Trophoblast cell (in vitro differentiated cells and primary cell): ENCODE measurements at regions not wholly inside any gene's neighbourhood (a gene's known extent, or its start where the extent isn't known, plus 50 kb on each side); places are given as distances from the start of the nearest gene placed in this dataset.

Experiments
- DNase-seq, 2 donors: peaks; one replicate each; pipeline ENCODE4 v3.0.0-alpha.2; 2016
- H2AFZ ChIP-seq: 2 replicates; pipeline ENCODE4 v1.6.1; 2013; ENCODE audit warnings: low read length, moderate library complexity, mild to moderate bottlenecking; ENCODE audit not compliant: insufficient read depth, poor library complexity
- H2AK5ac ChIP-seq: 2 replicates; pipeline ENCODE4 v1.6.1; 2013; ENCODE audit warnings: mild to moderate bottlenecking, low read length
- H2BK120ac ChIP-seq: 2 replicates; pipeline ENCODE4 v1.6.1; 2013; ENCODE audit warnings: low read length, mild to moderate bottlenecking, moderate library complexity; ENCODE audit not compliant: insufficient read depth, poor library complexity
- H2BK12ac ChIP-seq: 2 replicates; pipeline ENCODE4 v1.6.1; 2013; ENCODE audit warnings: mild to moderate bottlenecking, low read length, moderate library complexity
- H2BK5ac ChIP-seq: 2 replicates; pipeline ENCODE4 v1.6.1; 2013; ENCODE audit warnings: low read length, low read depth, moderate library complexity, mild to moderate bottlenecking; ENCODE audit not compliant: poor library complexity
- H3K14ac ChIP-seq: 2 replicates; pipeline ENCODE4 v1.6.1; 2013; ENCODE audit warnings: mild to moderate bottlenecking, low read length
- H3K18ac ChIP-seq: 2 replicates; pipeline ENCODE4 v1.6.1; 2013; ENCODE audit warnings: mild to moderate bottlenecking, low read length
- H3K23ac ChIP-seq: 2 replicates; pipeline ENCODE4 v1.6.1; 2013; ENCODE audit warnings: low read length
- H3K27ac ChIP-seq: 2 replicates; pipeline ENCODE4 v1.5.1; 2013; ENCODE audit warnings: low read depth, mild to moderate bottlenecking, inconsistent platforms, low read length, moderate library complexity
- H3K27me3 ChIP-seq: 2 replicates; pipeline ENCODE4 v1.6.1; 2013; ENCODE audit warnings: inconsistent platforms, mild to moderate bottlenecking, low read length, moderate library complexity; ENCODE audit not compliant: insufficient read depth
- H3K36me3 ChIP-seq, 2 experiments: 1 replicate in 1 of 2; 2 replicates in 1 of 2; pipeline ENCODE4 v1.6.1; 2013; ENCODE audit warnings: low read length in 2 of 2, mild to moderate bottlenecking in 2 of 2, moderate library complexity in 1 of 2; ENCODE audit not compliant: insufficient read depth in 2 of 2, control insufficient read depth in 1 of 2
- H3K4ac ChIP-seq: 2 replicates; pipeline ENCODE4 v1.6.1; 2013; ENCODE audit warnings: low read depth, mild to moderate bottlenecking, low read length, moderate library complexity
- H3K4me1 ChIP-seq, 2 experiments: 1 replicate in 1 of 2; 2 replicates in 1 of 2; pipeline ENCODE4 v1.6.1; 2013; ENCODE audit warnings: low read length in 2 of 2, mild to moderate bottlenecking in 2 of 2, moderate library complexity in 1 of 2; ENCODE audit not compliant: insufficient read depth in 2 of 2, control insufficient read depth in 1 of 2
- H3K4me2 ChIP-seq: 2 replicates; pipeline ENCODE4 v1.6.1; 2013; ENCODE audit warnings: inconsistent platforms, mild to moderate bottlenecking, low read length, moderate library complexity
- H3K4me3 ChIP-seq: 2 replicates; pipeline ENCODE4 v1.5.1; 2013; ENCODE audit warnings: mild to moderate bottlenecking, low read depth, low read length, inconsistent platforms
- H3K79me1 ChIP-seq: one replicate; pipeline ENCODE4 v1.6.1; 2013; ENCODE audit warnings: low read length
- H3K79me2 ChIP-seq: 2 replicates; pipeline ENCODE4 v1.6.1; 2013; ENCODE audit warnings: low read length, mild to moderate bottlenecking; ENCODE audit not compliant: control insufficient read depth, insufficient read depth, poor library complexity
- H3K9ac ChIP-seq: 2 replicates; pipeline ENCODE4 v1.6.1; 2013; ENCODE audit warnings: mild to moderate bottlenecking, low read length
- H3K9me3 ChIP-seq: 2 replicates; pipeline ENCODE4 v1.6.1; 2013; ENCODE audit warnings: low read depth, mild to moderate bottlenecking, control low read depth, inconsistent platforms, low read length; ENCODE audit not compliant: insufficient read depth
- H4K12ac ChIP-seq: 2 replicates; pipeline ENCODE4 v1.6.1; 2013; ENCODE audit warnings: low read depth, mild to moderate bottlenecking, low read length, moderate library complexity
- H4K8ac ChIP-seq: 2 replicates; pipeline ENCODE4 v1.6.1; 2013; ENCODE audit warnings: low read depth, mild to moderate bottlenecking, low read length, moderate library complexity
- H4K91ac ChIP-seq: one replicate; pipeline ENCODE4 v1.6.1; 2013; ENCODE audit warnings: low read depth, mild to moderate bottlenecking, low read length, moderate library complexity
- WGBS: extraction: QIAGEN DNeasy Blood & Tissue Kit; methylation state at CpG from one replicate; pipeline ENCODE4 v1.1.7; 2013; ENCODE audit warnings: missing lambda C conversion rate; ENCODE audit not compliant: insufficient read length, insufficient coverage; ENCODE audit errors: extremely low coverage; 5-methylcytosine and 5-hydroxymethylcytosine counted together

DNA sequence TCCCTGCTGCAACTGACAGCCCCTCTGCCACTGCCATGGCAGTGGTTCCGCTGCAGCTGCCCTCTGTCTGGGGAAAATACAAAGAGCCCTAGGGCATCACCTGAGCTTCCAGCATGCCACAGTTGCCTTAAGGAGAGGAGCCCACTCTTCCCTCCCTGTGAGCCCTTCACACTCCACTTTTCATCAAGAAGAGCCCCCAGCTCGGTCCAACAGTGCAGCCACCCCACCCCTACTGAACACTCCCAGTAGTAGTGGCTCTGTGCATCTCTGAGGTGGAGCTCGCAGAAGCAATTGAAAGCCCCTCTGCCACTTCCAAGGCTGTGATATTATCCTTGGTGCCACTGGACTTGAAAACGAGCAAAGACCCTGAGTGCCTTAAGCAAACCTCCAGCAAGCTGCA, 696.8 kb upstream of the COX7C start:
- Histone ChIP-seq H2BK12ac (no peak overlapping the region), H2AK5ac (no peak overlapping the region), H4K8ac (no peak overlapping the region), H3K4me2 (no peak overlapping the region), H3K14ac (no peak overlapping the region), H3K4ac (no peak overlapping the region), H2BK5ac (no peak overlapping the region), H4K12ac (no peak overlapping the region), H3K18ac (no peak overlapping the region), H3K9ac (no peak overlapping the region), H3K36me3 (no peaks in the 10 kb centered on the region), H3K27ac (no peak overlapping the region), H4K91ac (no peak overlapping the region), H3K79me1 (no peaks in the 10 kb centered on the region), H3K4me3 (no peak overlapping the region), H2BK120ac (no peak overlapping the region), H3K79me2 (no peaks in the 10 kb centered on the region), H3K27me3 (no peaks in the 10 kb centered on the region), H3K23ac (no peak overlapping the region), H2AFZ (no peak overlapping the region), H3K9me3 (no peaks in the 10 kb centered on the region), H3K4me1 (no peaks in the 10 kb centered on the region)
- WGBS: no CpG with 5 or more reads among the region's 4 CpGs
- DNase-seq: no peak

DNA sequence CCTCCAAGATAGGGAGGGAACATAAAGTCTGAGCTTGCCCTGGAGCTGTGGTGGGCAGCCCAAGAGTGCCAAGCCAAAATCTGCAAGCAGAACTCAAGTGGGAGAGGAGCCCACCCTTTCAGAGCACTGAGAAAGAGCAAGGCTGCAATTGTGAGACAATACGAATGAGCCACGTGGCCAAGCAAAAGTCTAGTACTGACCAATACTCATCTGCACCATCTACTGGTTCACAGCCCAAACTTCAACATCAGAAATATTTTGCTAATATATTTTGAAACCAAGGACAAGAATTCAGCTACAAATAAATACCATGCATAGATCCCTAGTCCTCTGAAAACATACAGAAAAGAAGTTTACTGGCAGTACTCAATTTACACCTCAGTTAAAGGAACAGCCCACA, 696.2 kb upstream of the COX7C start:
- Histone ChIP-seq H3K79me1 (no peaks in the 10 kb centered on the region), H3K4me2 (no peak overlapping the region), H2AFZ (no peak overlapping the region), H3K4me3 (no peak overlapping the region), H3K79me2 (no peaks in the 10 kb centered on the region), H4K91ac (no peak overlapping the region), H4K12ac (no peak overlapping the region), H2AK5ac (no peak overlapping the region), H3K4me1 (no peaks in the 10 kb centered on the region), H3K36me3 (no peaks in the 10 kb centered on the region), H3K4ac (no peak overlapping the region), H2BK12ac (no peak overlapping the region), H2BK120ac (no peak overlapping the region), H3K9me3 (no peaks in the 10 kb centered on the region), H3K14ac (no peak overlapping the region), H3K23ac (no peak overlapping the region), H2BK5ac (no peak overlapping the region), H3K27me3 (no peaks in the 10 kb centered on the region), H3K27ac (no peak overlapping the region), H3K9ac (no peak overlapping the region), H3K18ac (no peak overlapping the region), H4K8ac (no peak overlapping the region)
- DNase-seq: no peak
- WGBS: no CpG with 5 or more reads among the region's 2 CpGs

DNA sequence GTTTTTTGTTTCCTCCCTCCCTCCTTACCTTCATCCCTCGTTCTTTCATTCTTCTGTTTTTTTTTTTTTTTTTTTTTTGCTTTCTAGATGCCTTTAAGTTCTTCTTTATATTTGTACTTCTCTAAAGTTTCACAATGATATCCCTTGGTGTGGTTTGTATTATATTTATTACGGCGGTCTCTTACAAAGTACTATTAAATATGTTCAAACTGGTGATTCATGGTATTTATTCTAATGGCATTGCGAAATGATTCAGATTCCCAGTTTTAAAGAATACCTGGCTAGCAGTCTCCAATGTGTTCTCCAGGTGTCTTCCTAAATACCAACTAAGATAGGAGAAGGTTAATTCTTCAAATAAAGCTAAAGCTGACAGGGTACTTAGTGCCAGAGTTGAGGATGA, 690.1 kb upstream of the COX7C start:
- Histone ChIP-seq H3K4me2 (no peak overlapping the region), H3K36me3 (no peaks in the 10 kb centered on the region), H2BK5ac (no peak overlapping the region), H4K8ac (no peak overlapping the region), H4K91ac (no peak overlapping the region), H3K18ac (no peak overlapping the region), H3K23ac (no peak overlapping the region), H3K79me1 (no peaks in the 10 kb centered on the region), H2BK120ac (no peak overlapping the region), H3K4ac (no peak overlapping the region), H3K9me3 (no peaks in the 10 kb centered on the region), H3K4me3 (no peak overlapping the region), H2AFZ (no peak overlapping the region), H4K12ac (no peak overlapping the region), H3K79me2 (no peaks in the 10 kb centered on the region), H3K27ac (no peak overlapping the region), H2BK12ac (no peak overlapping the region), H3K9ac (no peak overlapping the region), H3K4me1 (no peaks in the 10 kb centered on the region), H3K14ac (no peak overlapping the region), H3K27me3 (no peaks in the 10 kb centered on the region), H2AK5ac (no peak overlapping the region)
- no peak for DNase-seq
- WGBS: no CpG with 5 or more reads among the region's 4 CpGs

DNA sequence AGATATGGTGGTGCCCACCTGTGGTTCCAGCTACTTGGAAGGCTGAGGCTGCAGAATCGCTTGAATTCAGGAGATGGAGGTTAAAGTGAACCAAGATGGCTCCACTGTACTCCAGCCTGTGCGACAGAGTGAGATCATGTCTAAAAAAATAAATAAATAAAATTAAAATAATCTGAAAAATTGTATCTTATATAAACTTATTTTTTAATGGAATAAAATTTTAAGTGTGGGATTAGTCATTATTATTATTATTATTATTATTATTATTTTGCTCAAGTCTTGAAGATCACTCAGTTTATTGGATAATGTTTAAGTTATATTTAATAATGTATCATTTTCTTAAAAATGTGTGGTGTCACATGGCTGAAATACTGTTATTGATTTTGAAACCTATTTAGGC, 688.0 kb upstream of the COX7C start:
- H3K18ac ChIP-seq: no peak overlapping the region
- H3K27ac ChIP-seq: no peak overlapping the region
- H3K4me3 ChIP-seq: no peak overlapping the region
- WGBS: no CpG with 5 or more reads among the region's 2 CpGs
- no peak overlapping the region for H2BK12ac ChIP-seq
- no peaks in the 10 kb centered on the region for H3K4me1 ChIP-seq
- no peak overlapping the region for H2AK5ac ChIP-seq
- no peaks in the 10 kb centered on the region for H3K79me1 ChIP-seq
- H3K14ac ChIP-seq: no peak overlapping the region
- no peak overlapping the region for H3K9ac ChIP-seq
- H2AFZ ChIP-seq: no peak overlapping the region
- H3K9me3 ChIP-seq: no peaks in the 10 kb centered on the region
- no peak overlapping the region for H3K23ac ChIP-seq
- H3K4me2 ChIP-seq: no peak overlapping the region
- no peak overlapping the region for H2BK5ac ChIP-seq
- no peaks in the 10 kb centered on the region for H3K79me2 ChIP-seq
- H3K27me3 ChIP-seq: no peaks in the 10 kb centered on the region
- H4K8ac ChIP-seq: no peak overlapping the region
- no peak for DNase-seq
- no peaks in the 10 kb centered on the region for H3K36me3 ChIP-seq
- no peak overlapping the region for H4K91ac ChIP-seq
- H3K4ac ChIP-seq: no peak overlapping the region
- H2BK120ac ChIP-seq: no peak overlapping the region
- H4K12ac ChIP-seq: no peak overlapping the region
